Smooth muscle cell (in vitro differentiated cells): ENCODE measurements at regions not wholly inside any gene's neighbourhood (a gene's known extent, or its start where the extent isn't known, plus 50 kb on each side); places are given as distances from the start of the nearest gene placed in this dataset.

Source experiments
- DNase-seq: peaks from one replicate; lab custom pipeline; 2025; ENCODE audit not compliant: unreplicated experiment; lab: John Stamatoyannopoulos, UW
- H2AFZ ChIP-seq: fragments of 200-600 bp; sonication (generic); 2 replicates; pipeline ENCODE4 v1.6.0; 2016; ENCODE audit warnings: antibody characterized with exemption, low read depth, mild to moderate bottlenecking
- H3F3A ChIP-seq: fragments of 200-600 bp; sonication (generic); 2 replicates; pipeline ENCODE4 v1.6.0; 2017; ENCODE audit warnings: antibody characterized with exemption, low read depth
- H3K27ac ChIP-seq: fragments of 200-600 bp; sonication (generic); 2 replicates; pipeline ENCODE4 v1.5.1; 2016; ENCODE audit warnings: low read depth, mild to moderate bottlenecking
- H3K27me3 ChIP-seq: fragments of 200-600 bp; sonication (generic); 2 replicates; pipeline ENCODE4 v1.6.1; 2016; ENCODE audit warnings: low read depth, mild to moderate bottlenecking
- H3K36me3 ChIP-seq: fragments of 200-600 bp; sonication (generic); 2 replicates; pipeline ENCODE4 v1.5.1; 2016; ENCODE audit warnings: low read depth
- H3K4me1 ChIP-seq: fragments of 200-600 bp; sonication (generic); 2 replicates; pipeline ENCODE4 v1.5.1; 2016; ENCODE audit warnings: low read depth
- H3K4me2 ChIP-seq: fragments of 200-600 bp; sonication (generic); 2 replicates; pipeline ENCODE4 v1.6.0; 2016; ENCODE audit warnings: mild to moderate bottlenecking
- H3K4me3 ChIP-seq: fragments of 200-600 bp; sonication (generic); 2 replicates; pipeline ENCODE4 v1.5.1; 2016; ENCODE audit warnings: mild to moderate bottlenecking
- H3K79me2 ChIP-seq: fragments of 200-600 bp; sonication (generic); 2 replicates; pipeline ENCODE4 v1.6.0; 2016; ENCODE audit warnings: low read depth, mild to moderate bottlenecking
- H3K9ac ChIP-seq: fragments of 200-600 bp; sonication (generic); 2 replicates; pipeline ENCODE4 v1.6.0; 2016; ENCODE audit warnings: low read depth
- H3K9me3 ChIP-seq: fragments of 200-600 bp; sonication (generic); replicated peaks from 2 replicates; pipeline ENCODE4 v1.5.1; 2016; ENCODE audit warnings: low read depth
- H4K20me1 ChIP-seq: fragments of 200-600 bp; sonication (generic); 2 replicates; pipeline ENCODE4 v1.6.0; 2016; ENCODE audit warnings: low read depth
- CTCF ChIP-seq: fragments of 200-600 bp; sonication (generic); IDR thresholded peaks from 2 replicates; pipeline ENCODE4 v1.5.1; 2017; ENCODE audit warnings: borderline replicate concordance, mild to moderate bottlenecking, antibody characterized with exemption; ENCODE audit not compliant: insufficient read depth, poor library complexity, severe bottlenecking
- WGBS: methylation state at CpG from one replicate; pipeline ENCODE4 v1.1.7; 2016; ENCODE audit warnings: low lambda C conversion rate; 5-methylcytosine and 5-hydroxymethylcytosine counted together

- H3K4me2 ChIP-seq: no peak overlapping the region
- no peaks in the 10 kb centered on the region for H3K27me3 ChIP-seq
- H3K36me3 ChIP-seq: no peaks in the 10 kb centered on the region
- H3K79me2 ChIP-seq: no peaks in the 10 kb centered on the region
- no peak for DNase-seq
- H3K9me3 ChIP-seq: no peaks in the 10 kb centered on the region
- no peaks in the 10 kb centered on the region for H3K4me1 ChIP-seq
- H2AFZ ChIP-seq: no peak overlapping the region
- 84% methylated on average over 4 of the region's 4 CpGs for WGBS
- no peaks in the 10 kb centered on the region for H4K20me1 ChIP-seq
- no peak overlapping the region for H3K27ac ChIP-seq
- H3F3A ChIP-seq: no peaks in the 10 kb centered on the region
- TF ChIP-seq CTCF: no peak
- no peak overlapping the region for H3K4me3 ChIP-seq
- H3K9ac ChIP-seq: no peak overlapping the region
Observed at GRCh38 chr5:21071421-21071820, 1083.4 kb upstream of the CDH18 start.

DNA sequence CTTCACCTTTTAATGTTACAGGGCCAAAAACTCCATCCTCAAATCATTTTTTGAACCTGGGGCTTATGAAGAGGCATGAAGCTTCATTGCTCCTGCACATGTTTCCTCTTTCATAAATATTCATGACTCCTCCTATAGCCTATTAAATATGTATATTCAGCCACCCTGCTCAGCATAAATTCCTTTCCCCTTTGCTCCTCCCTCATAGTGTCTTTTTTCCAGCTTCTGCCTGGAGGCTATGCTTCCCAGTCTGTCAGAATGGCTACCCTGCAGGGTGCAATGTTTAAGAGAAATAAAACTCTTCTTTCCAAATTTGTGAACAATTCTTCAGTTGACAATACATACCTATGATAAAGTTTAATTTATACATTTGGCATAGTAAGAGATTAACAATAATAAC, 1082.9 kb upstream of the CDH18 start:
- H3K4me1 ChIP-seq: no peaks in the 10 kb centered on the region
- H3K27ac ChIP-seq: no peak overlapping the region
- no peak for TF ChIP-seq CTCF
- no peak overlapping the region for H3K4me2 ChIP-seq
- H3K27me3 ChIP-seq: no peaks in the 10 kb centered on the region
- no peak overlapping the region for H3K9ac ChIP-seq
- H4K20me1 ChIP-seq: no peaks in the 10 kb centered on the region
- no peaks in the 10 kb centered on the region for H3K9me3 ChIP-seq
- no peaks in the 10 kb centered on the region for H3F3A ChIP-seq
- no peaks in the 10 kb centered on the region for H3K79me2 ChIP-seq
- H3K4me3 ChIP-seq: no peak overlapping the region
- no peak overlapping the region for H2AFZ ChIP-seq
- H3K36me3 ChIP-seq: no peaks in the 10 kb centered on the region
- no peak for DNase-seq

DNA sequence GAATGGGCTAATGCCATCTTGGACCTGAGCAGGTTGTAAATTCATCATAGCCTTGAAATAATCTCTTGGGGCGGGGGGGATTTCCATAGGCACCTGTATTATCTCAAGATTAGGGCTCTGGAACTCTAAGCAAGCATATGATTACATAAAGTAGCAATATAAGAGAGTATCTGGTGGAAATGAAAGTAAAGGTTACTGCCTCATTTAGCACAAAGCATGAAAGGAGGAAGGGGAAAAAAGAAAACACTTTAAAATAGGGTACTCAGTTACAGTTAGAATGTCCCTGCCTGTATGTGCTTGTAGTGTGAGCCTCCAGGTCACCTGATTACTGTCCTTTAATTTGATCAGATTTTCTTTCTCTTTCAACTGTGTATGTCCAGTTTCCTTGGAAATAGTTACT, 1079.7 kb upstream of the CDH18 start:
- Histone ChIP-seq H3K36me3 (no peaks in the 10 kb centered on the region), H4K20me1 (no peaks in the 10 kb centered on the region), H3K27me3 (no peaks in the 10 kb centered on the region), H3K27ac (no peak overlapping the region), H3F3A (no peaks in the 10 kb centered on the region), H2AFZ (no peak overlapping the region), H3K79me2 (no peaks in the 10 kb centered on the region), H3K4me1 (no peaks in the 10 kb centered on the region), H3K4me2 (no peak overlapping the region), H3K9me3 (no peaks in the 10 kb centered on the region), H3K9ac (no peak overlapping the region), H3K4me3 (no peak overlapping the region)
- no peak for DNase-seq
- WGBS: 81% methylated on average over 1 of the region's 1 CpG
- no peak for TF ChIP-seq CTCF

DNA sequence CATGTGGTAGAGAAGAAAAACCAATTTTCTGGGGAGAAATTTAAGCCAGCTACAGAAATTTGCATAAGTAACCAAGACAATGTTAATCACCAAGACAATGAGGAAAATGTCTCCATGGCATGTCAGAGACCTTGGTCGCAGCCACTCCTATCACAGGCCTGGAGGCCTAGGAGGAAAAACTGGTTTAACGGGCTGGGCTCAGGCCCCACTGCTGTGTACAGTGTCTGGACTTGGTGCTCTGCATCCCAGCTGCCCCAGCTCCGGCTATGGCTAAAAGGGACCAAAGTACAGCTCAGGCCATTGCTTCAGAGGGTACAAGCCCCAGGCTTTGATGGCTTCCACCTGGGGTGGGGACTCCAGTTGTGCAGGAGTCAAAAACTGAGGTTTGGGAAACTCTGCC, 1075.1 kb upstream of the CDH18 start:
- no peaks in the 10 kb centered on the region for H4K20me1 ChIP-seq
- H3K4me3 ChIP-seq: no peak overlapping the region
- H3K9ac ChIP-seq: no peak overlapping the region
- H2AFZ ChIP-seq: no peak overlapping the region
- no peaks in the 10 kb centered on the region for H3K9me3 ChIP-seq
- no peaks in the 10 kb centered on the region for H3K36me3 ChIP-seq
- H3K27me3 ChIP-seq: no peaks in the 10 kb centered on the region
- WGBS: 94% methylated on average over 3 of the region's 3 CpGs
- no peaks in the 10 kb centered on the region for H3K79me2 ChIP-seq
- H3K4me1 ChIP-seq: no peaks in the 10 kb centered on the region
- no peak for TF ChIP-seq CTCF
- no peak overlapping the region for H3K27ac ChIP-seq
- H3F3A ChIP-seq: no peaks in the 10 kb centered on the region
- H3K4me2 ChIP-seq: no peak overlapping the region
- DNase-seq: no peak
